GM04504 (cell line): ENCODE measurements at regions not wholly inside any gene's neighbourhood (a gene's known extent, or its start where the extent isn't known, plus 50 kb on each side); places are given as distances from the start of the nearest gene placed in this dataset.
A peak's percentile ranks its signal among the peaks of the same experiment; 100 is the strongest.
"Not testable (repeated sequence)": the region's sequence is repeated elsewhere in the genome, so short reads cannot be mapped to it uniquely, and the experiment has no call there.

Experiments
- DNase-seq: peaks from one replicate; pipeline ENCODE4 v3.0.0-alpha.2; 2012; ENCODE audit warnings: low read depth

DNA sequence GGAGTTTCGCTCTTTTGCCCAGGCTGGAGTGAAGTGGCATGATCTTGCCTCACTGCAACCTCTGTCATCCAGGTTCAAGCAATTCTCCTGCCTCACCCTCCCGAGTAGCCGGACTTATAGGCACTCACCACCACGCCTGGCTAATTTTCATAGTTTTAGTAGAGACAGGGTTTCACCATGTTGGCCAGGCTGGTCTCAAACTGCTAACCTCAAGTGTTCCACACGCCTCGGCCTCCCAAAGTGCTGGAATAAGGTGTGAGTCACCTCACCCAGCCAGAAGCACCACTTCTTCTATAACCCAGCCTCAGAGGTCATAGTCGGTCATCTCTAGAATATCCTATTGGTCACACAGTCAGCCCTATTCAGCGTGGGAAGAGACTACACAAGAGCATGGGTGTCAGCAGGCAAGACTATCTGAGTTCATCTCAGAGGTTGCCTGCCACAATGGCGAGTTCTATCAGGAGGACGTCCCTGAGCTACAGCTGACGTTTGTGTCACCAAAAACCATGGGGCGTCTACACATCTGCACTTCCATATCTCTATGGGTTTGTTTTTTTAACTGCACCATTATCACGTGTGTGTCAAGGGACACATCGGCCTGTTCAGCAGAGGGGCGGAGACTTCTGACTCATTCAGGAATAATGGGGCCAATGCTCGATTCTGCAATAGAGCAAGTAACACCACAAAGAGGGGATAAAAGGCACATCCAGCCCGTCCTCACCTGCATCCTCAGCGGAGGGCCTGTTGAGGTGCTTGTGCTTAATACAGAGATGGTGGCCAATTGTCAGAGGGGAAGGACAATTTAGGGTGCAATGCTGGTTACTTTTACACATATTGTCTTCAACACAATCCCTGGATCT lies 256.3 kb upstream of the IRF2BP2 start:
- DNase-seq = peak; percentile 68

- DNase-seq = no peak
Observed at GRCh38 chr1:234865171-234866006, 255.4 kb upstream of the IRF2BP2 start.

GRCh38 chr1:234864116-234864515 lies 254.1 kb upstream of the IRF2BP2 start:
- no peak for DNase-seq

- DNase-seq = peak; percentile 49
Observed at GRCh38 chr1:234863551-234863971, 253.6 kb upstream of the IRF2BP2 start.

- peak; percentile 68 for DNase-seq
Observed at GRCh38 chr1:234862944-234863515, 253.1 kb upstream of the IRF2BP2 start.

GRCh38 chr1:234862360-234862943 lies 252.5 kb upstream of the IRF2BP2 start:
- no peak for DNase-seq

- DNase-seq = no peak
Observed at GRCh38 chr1:234861761-234862160, 251.8 kb upstream of the IRF2BP2 start.

DNA sequence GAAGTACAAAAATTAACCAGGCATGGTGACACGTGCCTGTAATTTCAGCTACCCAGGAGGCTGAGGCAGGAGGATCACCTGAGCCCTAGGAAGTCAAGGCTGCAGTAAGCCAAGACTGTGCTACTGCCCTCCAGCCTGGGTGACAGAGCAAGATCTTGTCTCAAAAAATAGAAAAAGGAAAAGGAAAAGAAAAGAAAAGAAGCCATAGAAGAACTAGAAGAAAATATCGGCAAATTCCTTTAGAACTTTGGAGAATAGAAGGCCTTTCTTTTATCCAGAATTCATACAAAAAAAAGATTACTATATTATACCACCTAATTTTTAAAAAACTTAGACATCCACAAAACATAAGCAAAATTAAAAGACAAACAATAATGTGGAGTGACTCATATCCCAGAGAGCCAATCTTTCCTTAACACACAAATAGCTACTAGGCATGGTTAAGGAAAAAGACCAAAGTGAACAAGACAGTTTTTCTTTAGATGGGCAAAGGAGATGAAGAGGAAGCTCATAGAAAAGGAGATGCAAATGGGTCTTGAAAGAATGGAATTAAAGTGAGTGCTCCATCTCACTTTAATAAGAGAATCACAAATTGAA lies 251.1 kb upstream of the IRF2BP2 start:
- DNase-seq = no peak

- no peak for DNase-seq
Observed at GRCh38 chr1:234858722-234859121, 248.7 kb upstream of the IRF2BP2 start.

DNA sequence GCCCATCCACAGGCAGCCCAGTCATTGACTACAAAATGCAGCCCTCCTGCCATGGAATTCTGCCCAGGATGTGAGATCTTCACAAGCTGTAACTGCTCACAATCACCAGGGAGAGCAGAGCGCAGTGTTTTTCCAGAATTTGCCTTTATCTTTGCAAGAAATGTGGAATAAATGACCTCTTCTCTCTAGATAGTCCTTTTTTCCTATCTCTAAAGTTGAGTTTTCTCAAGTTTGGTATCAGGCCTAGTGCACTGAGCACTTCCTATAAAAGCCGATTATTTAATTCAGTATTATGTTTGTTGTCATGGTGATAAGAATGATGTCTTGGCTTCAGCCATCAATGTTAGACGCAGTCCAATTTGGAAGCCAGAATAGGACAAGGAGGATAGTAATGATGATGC lies 246.9 kb upstream of the IRF2BP2 start:
- no peak for DNase-seq

DNA sequence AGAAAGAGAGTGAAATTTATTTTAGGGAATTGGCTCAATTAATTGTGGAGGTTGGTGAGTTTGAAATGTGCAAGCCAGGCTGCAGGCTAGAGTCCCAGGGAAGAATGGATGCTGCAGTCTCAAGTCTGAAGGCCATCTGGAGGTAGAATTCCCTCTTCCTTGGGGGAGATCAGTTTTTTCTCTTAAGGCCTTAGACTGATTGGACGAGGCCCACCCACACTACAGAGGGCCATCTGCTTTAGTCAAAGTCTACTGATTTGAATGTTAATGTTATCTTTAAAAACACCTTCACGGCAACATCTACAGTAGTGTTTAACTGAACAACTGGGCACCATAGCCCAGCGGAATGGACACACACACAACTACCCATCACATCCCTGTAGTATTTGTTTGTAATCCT lies 245.9 kb upstream of the IRF2BP2 start:
- no peak for DNase-seq

DNA sequence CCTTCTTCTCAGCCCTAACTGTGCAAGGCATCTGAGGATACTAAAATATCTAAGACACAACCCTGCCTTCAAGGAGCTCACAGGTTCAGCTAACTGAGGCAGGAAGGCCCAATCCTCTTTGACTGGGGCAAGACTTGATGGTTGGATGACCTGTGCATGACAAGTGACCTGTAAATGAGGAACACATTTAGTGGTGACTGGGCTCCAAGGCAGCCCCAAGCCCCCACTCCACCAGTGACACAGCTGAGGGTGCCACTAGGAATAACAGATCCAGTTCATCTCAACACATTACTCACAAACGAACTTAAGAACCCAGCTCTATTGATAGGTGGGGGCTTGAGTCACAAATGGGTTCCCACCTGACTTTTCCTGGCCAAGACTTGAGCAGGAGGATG lies 244.7 kb upstream of the IRF2BP2 start:
- no peak for DNase-seq

GRCh38 chr1:234853906-234854644 lies 244.1 kb upstream of the IRF2BP2 start:
- DNase-seq = no peak

DNA sequence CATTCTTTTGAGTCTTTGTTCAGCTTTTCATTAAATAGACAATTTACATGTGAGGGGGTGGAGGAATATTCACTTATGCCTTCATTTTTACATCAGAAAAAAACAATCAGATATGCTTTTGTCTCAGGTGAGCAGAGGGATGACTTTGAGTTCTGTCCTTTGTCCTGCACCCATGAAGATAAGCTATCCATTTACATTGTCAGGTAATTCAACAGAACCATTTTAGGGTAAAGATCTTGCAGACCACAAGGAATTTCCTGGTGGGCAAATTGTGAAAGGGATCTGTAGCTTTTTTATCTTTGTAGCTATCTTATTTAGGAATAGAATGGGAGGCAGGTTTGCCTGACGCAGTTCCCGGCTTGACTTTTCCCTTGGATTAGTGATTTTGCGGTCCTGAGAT lies 242.7 kb upstream of the IRF2BP2 start:
- no peak for DNase-seq

- DNase-seq = no peak
Observed at GRCh38 chr1:234851450-234852438, 241.8 kb upstream of the IRF2BP2 start.

DNA sequence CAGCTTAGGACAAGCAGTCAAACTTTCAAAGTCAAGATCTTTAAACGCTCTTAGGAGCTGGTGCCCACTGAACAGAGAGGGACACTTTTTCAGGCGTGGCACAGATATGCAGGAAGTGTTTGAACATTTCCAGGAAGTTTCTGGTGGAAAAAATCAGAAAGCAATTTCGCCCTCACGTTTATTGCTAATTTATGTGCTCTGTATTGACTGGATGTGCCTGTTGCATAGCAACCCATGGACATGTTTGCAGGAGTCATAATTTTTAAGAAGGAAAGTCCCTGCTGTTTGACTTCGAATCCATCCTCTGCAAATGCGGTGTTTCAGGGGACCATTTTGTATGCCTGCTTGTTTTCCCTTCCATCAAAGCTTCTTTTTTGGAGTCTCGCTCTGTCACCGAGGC lies 239.9 kb upstream of the IRF2BP2 start:
- DNase-seq = no peak

DNA sequence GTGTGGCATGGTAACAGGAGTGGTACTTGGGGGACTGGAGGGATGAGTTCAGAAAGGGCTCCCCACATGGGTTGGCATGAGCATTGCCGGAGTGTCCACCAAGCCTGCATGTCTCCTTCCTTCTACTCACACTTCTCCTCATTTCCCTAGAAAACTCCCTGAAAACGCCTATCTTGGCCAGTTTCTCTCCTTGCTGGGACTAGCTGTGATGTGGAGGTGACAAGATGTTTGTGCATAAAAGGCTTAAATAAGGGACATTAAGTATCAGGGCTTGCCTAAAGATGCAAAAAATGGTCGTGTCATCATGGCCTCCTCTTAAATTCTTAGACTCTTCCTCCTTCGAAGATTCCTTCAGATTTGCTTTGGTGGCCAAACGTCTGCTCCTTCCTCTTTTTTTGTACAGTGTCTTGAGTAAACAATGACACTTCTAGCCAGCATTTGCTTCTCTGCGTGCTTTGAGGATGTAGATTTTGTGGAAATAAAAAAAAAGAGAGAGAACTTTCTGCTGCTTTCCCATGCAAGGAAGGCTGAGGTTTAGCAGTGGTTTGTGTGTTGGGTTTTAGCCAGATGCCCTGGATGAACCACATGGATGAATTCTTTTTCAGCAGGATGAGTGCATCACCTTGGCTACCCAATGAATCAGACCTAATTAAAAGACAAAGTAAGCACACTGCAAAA lies 239.1 kb upstream of the IRF2BP2 start:
- DNase-seq = peak; percentile 82

DNA sequence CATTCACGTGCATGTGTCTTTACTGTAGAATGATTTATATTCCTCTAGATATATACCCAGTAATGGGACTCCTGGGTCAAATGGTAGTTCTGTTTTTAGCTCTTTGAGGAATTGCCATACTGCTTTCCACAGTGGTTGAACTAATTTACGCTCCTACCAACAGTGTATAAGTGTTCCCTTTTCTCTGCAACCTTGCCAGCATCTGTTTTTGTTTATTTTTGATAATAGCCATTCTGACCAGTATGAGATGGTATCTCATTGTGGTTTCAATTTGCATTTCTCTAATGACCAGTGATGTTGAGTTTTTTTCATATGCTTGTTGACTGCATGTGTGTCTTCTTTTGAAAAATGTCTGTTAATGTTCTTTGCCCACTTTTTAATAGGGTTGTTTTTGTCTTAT lies 236.8 kb upstream of the IRF2BP2 start:
- DNase-seq = not testable (repeated sequence)

- DNase-seq = no peak
Observed at GRCh38 chr1:234845836-234846235, 235.9 kb upstream of the IRF2BP2 start.
